GM12872 (cell line): ENCODE measurements at regions not wholly inside any gene's neighbourhood (a gene's known extent, or its start where the extent isn't known, plus 50 kb on each side); places are given as distances from the start of the nearest gene placed in this dataset.

Source experiments
- TF ChIP-seq, protein P1 (sequence below): IDR thresholded peaks from 3 replicates; pipeline ENCODE4 v1.5.1; 2011; ENCODE audit warnings: low read depth, mild to moderate bottlenecking, low read length, moderate library complexity; ENCODE audit not compliant: insufficient read depth

DNA sequence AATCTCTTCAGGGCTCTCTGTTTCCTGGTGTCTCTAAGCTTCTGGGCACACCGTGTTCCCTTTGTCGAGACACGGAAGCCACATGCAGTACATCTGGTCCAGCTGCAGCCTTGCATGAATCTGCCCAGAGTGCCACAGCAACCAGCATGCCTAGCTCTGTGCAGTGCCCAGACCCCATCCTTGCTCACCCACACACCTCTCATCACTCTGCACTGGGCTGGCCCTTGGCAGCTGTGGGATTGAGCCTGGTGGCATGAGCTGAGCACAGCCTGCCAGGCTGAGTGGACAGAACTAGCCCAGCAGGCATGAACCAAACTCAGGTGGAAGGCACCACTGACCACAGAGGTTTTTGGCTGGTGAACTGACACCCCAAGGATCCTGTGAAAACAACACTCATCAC is 279.9 kb downstream of the ATXN7L3B start:
- TF ChIP-seq, protein P1, sequence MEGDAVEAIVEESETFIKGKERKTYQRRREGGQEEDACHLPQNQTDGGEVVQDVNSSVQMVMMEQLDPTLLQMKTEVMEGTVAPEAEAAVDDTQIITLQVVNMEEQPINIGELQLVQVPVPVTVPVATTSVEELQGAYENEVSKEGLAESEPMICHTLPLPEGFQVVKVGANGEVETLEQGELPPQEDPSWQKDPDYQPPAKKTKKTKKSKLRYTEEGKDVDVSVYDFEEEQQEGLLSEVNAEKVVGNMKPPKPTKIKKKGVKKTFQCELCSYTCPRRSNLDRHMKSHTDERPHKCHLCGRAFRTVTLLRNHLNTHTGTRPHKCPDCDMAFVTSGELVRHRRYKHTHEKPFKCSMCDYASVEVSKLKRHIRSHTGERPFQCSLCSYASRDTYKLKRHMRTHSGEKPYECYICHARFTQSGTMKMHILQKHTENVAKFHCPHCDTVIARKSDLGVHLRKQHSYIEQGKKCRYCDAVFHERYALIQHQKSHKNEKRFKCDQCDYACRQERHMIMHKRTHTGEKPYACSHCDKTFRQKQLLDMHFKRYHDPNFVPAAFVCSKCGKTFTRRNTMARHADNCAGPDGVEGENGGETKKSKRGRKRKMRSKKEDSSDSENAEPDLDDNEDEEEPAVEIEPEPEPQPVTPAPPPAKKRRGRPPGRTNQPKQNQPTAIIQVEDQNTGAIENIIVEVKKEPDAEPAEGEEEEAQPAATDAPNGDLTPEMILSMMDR, result no peak

DNA sequence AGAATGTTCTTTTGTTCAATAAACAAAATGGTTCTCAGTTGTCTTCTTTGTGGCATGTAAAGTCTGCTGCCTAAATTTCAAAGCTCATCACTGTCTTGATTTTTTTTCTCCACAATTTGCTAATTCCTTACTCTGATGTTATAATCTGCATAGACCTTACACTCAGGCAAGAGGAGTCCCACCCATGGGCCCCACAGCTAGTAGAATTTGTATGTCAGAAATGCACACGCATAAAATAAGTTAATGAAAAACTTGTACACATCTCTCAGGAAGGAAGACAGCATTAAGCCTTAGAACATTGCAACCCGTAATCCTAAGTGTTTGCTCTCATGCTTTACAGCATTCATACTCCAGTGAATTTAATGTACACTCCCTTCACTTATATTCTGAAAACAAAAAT is 280.8 kb downstream of the ATXN7L3B start:
- TF ChIP-seq, protein P1, result no peak

DNA sequence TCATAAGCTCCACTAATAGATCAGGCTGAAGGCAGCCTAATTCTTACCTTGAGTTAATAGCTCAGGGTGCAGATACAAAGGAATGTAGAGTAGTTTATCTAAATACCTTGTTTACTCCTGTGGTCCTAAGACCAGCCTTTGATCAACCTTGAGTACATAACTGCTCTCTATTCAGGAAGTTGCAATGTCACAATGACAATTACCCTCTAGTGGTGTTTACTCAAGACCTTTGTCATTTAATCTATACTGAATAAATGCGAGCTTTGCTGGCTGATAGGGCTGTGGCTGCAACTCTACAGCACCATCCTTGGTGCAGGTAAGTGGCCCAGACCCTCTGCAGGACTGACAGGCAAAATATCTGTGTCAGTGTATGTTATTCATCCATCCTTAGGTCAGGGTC is 282.7 kb downstream of the ATXN7L3B start:
- TF ChIP-seq, protein P1, result no peak

DNA sequence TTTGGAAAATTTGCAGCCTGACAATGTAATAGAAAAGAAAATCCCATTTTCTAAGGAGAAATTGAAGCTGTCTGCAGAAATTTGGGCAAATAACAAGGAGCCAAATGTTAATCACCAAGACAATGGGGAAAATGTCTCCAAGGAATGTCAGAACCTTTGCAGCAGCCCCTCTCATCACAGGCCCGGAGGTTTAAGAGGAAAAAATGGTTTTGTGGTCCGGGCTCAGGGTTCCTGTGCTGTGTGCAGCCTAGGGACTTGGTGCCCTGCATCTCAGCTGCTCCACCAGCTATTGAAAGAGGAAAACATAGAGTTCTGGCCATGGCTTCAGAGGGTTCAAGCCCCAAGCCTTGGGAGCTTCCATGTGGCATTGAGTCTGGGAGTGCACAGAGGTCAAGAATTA is 298.9 kb downstream of the ATXN7L3B start:
- TF ChIP-seq, protein P1, result no peak

DNA sequence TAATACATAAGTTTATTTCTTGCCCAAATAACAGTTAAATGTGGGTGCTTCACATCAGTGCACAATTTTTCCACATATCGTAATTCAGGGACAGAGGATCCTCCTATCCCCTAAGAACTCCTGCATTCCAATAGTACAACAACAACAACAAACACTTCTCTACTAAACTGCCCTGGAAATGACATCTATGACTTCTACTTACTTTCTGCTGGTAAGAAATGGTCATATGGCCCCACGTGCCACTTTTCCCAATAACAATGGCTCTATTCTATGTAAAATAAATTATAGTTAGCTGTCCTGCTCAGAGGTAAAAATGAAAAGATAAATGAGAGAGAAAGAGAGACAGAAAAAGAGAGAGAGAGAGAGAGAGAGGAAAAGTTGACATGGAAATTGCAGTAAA is 308.5 kb downstream of the ATXN7L3B start:
- TF ChIP-seq, protein P1, result no peak

DNA sequence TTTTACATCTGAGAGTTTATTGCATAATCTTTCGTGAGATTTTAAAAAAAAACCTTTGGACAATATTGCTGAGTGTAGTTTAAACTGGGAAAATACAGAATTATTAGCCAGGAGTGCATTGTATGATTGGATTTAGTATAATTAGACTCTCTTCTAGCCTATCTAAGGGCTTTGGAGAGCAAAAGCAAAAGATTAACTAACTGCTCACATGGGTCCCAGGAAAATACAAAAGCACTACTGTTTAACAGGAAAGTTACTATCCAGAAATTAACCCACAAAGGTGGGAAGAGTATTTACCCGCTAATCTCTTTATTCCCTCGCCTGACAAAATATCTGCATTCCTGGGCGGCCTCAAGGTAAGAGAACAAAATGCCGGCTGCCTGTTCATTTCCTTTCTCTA is 309.5 kb downstream of the ATXN7L3B start:
- TF ChIP-seq, protein P1, result no peak

DNA sequence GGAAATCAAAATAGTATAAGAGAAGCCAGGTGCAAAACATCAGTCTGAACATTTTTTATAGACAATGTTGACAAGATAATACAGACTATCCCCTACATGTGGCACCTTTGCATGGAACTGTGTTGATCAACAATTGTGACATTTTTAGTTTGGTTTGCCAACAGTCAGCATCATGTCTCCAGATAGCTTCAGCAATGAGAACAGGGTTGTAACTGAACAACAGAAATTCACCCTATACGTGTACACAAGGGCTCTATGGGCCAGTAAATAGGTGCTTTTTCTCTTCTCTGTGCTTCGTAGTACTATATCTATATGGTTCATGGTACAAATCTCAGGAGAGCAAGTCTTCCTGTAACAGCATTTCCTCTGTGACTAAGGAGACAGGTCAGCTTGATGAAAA is 310.4 kb downstream of the ATXN7L3B start:
- TF ChIP-seq, protein P1, result no peak

DNA sequence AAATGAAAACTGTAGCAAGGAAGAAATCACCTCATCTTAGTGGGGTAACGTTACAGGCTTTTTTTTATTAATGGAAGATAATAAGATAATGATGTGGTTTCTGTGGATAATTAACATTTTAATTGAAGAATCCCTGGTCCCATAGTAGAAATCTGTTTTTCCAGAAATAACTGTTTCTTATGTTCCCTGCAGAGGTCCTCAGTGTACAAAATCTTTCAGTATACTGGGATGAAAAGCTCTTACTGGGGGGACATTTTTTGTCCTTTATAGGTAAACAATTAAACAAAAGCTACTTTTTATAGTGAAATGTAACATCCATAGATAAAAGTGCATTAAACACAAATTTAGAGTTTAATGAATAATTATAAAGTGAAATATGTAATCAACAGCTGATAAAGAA is 312.2 kb downstream of the ATXN7L3B start:
- TF ChIP-seq, protein P1, result no peak
